Activated CD8-positive, alpha-beta memory T cell treated with anti-CD3 and anti-CD28 coated beads for 48 hours (primary cell): ENCODE measurements at regions not wholly inside any gene's neighbourhood (a gene's known extent, or its start where the extent isn't known, plus 50 kb on each side); places are given as distances from the start of the nearest gene placed in this dataset.

Experiments
- DNase-seq, 3 experiments: peaks; one replicate each; pipeline ENCODE4 v3.0.0-alpha.2; 2020; ENCODE audit warnings: low read depth in 2 of 3, low spot score in 2 of 3

DNA sequence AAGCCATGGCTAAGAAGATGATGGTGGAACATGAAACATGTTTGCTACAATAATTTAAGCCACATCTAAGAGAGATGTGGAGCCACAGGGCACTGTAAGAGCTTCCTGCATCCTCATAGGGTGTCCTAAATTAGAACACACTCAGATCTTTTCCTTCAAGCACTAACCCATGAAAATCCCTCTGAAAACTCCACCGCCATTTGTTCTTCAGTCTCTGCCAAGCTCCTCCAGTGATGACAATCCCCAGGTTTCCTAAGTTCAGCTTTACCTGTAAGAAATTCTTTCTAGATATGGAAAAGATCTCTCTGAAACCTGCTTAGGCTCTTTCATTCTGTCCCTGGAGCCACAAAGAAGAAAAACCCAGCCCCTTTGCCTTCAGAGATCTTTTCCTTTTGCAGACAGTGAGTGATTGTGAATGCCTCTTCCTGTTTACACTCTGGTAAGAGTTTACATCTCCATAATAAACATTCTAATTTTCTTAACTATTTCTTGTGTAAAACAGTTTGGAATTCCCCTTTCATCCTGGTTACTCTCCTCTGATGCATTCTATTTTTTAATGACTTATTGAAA lies 907.2 kb downstream of the VRK1 start:
- DNase-seq: no peak

DNA sequence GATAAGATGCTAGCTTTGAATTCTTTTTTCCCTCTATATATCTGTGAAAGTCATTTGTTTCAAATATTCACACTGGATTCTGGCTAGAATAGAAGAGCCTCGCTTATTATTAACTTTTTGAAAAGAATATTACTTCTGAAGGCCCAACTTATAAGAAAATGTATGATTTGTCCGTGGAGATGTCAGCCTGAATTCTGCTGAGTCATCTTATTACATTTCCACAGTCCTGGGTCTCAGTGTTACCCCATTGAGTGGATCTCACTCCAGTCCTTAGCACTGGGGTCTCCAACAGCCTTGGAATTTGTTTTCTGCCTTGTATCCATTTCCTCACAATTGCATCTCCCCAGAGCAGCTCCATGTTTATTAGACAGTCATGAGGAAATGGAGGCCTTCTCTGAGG lies 907.9 kb downstream of the VRK1 start:
- no peak for DNase-seq

DNA sequence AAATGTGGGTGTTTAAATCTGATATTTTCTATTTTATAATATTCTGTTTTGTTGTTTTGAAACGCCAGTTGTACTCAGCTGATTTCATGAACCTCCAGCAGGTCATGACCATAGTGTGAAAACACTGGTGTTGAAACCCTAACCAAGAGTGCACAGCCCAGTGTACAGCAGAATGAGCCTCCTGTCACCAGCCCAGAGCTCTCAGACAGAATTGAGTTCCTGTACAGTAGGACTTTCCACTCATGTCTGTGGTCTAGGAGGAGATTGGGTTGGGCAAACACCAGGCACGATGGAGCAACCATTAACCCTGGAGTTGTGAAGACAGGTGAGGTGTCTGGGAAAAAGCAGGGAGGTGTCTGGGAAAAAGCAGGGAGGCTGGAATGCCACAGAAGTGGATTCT lies 908.8 kb downstream of the VRK1 start:
- DNase-seq: no peak

DNA sequence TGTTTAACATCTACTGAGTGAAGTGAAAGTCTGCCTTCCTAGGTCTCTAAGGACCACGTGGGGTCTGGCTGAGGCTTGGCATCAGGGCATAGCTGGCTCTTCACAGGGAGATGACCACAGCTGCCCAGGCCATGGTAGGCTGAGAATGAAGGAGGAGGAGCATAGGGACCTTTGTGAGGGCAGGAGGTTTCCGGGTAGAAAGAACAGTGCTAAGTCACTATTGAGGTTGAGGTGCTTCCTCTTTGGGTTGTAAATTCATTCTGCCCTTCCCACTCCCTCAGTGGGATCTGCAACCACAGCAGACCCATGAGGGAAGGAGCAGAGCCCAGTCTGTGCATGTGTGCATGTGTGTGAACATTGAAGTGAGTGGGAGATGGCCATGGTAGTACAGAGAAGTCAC lies 909.6 kb downstream of the VRK1 start:
- no peak for DNase-seq

DNA sequence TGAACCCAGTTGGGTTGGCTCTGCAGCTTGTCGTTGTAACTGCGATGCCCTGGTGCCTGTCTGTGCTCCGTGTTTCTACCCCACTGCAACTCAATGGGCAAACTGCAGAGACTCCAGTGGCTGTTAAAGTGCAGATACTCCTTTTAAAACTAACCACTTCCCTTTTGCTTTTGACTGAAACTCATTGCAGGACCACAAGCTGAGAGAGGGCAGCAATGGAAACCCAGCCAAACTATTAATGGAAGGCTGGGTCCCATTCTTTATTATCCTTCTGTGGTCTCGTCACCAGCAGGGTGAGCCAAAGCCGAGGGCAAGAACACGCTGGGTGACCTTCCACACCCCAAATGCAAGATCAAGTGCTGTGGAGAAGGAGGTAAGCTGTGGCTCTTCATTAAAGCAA lies 910.4 kb downstream of the VRK1 start:
- no peak for DNase-seq

DNA sequence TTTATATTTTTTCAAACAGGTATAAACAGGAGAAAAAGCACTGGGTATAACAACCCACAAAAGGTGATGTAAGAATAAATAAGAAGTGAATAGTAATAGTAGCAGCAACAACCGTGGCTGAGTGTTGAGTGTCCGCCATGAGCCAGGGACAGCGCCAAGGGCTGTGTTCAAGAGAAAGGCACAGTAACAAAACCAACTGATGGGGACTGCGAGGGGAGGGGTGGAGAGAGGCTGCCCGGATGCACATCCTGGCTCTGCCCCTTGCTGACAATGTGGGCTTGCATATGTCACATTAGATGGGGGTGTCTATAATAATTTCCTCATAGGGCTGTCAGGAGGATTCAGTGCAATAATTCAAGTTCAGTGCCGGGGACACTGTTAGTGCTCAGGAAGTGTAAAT lies 912.4 kb downstream of the VRK1 start:
- DNase-seq: no peak

DNA sequence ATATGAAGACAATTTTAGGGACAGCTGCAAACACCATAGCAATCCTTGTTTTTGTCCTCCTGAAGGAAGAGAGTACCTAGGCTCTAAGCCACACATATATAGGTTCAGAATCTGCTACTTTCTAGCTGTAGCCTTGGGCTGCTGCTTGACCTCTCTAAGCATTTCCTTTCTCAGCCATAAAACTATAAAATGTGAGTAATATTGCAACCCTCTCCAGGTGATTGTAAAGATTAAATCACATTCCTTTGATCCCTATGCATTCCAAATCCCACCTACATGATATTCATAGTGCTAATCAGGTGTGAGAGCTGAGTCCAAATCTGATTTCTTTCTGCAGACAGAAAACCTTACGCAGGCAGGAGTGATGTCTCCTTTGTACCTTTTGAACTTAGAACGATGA lies 913.5 kb downstream of the VRK1 start:
- no peak for DNase-seq

DNA sequence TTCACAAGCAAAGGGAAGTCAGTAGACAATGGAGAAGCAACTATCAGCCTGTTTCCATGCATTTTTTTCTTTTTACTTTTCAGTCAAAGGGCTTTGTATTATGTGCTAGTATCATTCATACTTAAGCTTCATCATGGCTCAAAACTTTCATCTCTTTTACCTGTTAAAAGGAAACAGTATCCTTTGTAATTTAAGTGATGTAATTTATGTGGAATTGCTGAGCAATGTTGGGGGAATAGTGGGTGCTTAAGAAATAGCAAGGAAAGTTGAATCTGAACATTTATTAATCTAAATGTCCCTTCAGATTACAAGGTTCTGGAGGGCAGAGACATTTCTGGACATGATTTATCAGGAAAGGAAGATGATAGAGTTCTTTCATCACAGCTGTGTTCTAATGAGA lies 915.3 kb downstream of the VRK1 start:
- no peak for DNase-seq

DNA sequence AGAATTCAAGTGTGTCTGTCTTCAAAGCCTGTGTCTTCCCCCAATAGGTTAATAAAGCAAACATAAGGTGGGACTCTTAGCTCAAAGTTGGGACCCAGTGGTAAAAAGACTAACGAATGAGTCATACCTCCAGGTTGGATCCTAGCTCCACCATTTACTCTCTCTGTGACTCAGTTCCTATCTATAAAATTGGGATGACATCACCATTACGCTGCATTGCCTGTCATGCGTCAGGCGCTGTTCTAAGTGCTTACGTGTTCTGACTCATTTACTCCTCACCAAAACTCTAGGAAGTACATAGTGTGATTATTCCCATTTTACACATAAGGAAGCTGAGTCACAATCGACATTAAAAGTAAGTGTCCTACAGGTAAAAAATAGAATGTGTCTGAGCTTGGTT lies 915.8 kb downstream of the VRK1 start:
- DNase-seq: no peak

DNA sequence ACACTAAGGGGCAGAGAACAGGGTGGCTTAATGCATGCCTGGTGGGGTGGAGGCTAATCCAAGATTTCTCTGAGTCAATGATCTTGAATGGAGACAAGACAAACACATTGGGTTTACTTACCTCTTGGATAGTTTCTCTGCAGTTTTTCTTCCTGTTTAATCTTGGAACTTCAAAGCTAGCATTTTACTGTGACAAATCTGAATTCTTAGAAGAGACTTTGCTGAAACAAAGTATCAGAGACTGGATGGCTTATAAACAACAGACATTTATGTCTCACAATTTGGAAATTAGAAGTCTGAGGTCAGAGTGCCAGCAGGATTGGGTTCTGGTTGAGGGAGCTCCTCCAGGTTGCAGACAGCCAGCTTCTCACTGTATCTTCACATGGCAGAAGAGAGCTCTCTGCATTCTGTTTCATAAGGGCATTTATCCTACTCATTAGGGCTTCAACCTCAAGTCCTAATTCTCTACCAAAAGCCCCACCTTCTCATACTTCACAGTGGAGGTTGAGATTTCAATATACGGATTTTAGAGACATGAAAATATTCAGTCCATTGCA lies 921.8 kb downstream of the VRK1 start:
- no peak for DNase-seq

DNA sequence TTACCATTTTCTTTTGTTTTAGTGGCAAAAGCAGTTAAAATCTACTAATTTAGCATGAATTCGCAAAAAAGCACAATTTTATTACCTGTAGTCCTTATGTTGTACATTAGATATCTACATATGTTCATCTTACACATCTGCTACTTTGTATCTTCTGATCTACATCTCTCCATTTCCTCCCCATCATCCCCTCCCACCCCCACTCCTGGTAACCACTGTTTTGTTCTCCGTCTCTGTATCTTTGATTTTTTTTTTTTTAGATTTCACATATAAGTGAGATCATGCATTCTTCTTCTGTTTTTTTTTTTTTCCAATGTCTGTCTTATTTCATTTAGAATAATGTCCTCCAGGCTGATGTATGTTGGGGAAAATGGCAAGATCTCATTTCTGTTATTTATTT lies 922.7 kb downstream of the VRK1 start:
- DNase-seq: no peak

DNA sequence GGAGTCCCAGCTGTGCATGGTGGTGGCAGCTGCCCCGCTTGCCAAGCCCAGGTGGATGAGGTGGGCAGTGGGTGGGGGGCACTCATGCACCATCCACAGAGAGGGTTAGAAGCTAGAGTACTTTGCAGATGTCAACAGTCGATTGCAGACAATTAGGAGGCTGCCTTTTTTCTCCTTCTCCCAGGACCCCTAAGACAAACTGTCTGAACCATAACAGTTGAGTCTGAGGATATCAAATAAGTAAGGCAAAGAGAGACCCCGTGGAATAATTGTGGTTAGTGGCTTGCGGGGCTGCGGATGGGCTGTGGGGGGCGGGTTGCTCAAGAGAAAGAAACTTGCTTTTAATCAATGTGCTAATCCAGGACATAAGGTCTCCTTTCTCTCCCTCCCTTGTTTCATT lies 926.2 kb downstream of the VRK1 start:
- DNase-seq: no peak

DNA sequence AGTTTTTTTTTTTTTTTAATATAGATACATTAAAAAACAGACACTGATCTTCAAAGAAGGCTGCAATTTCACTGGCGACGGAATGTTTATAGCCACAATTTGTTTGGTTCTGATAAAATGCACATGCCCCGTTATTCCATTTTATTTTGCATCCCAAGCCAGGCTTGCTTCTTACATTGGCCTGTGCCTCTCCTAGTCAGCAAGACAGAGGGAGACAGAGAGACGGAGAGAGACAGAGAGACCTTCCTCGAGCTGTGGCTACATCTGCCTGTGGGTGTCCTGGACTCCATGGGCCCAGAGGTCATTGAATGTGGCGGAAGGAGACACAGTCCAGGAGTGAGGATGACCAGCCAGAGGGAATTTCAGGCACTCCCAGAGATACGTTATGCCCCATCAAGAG lies 926.6 kb downstream of the VRK1 start:
- DNase-seq: no peak

DNA sequence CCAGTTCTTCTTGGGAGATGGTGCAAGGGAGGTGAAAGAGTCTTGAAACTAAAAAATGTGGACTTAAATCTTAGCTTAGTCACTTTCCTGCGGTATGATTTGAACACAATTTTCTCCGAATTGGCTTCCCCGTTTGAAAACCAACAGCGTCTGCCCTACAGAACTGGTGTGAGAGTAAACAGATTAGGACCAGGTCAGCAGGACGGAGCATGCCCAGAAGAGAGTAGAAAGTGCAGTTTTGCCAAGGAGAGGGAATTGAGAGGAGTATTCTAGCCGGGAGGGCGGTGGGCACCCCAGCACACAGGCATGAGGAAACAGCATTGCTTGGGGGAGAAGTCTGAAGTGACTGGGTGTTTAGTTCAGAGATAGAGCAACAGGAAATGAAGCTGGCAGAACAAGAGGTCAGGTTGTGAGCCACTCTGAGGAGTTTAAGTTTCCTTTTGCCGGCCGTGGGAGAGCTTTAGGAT lies 927.1 kb downstream of the VRK1 start:
- no peak for DNase-seq

DNA sequence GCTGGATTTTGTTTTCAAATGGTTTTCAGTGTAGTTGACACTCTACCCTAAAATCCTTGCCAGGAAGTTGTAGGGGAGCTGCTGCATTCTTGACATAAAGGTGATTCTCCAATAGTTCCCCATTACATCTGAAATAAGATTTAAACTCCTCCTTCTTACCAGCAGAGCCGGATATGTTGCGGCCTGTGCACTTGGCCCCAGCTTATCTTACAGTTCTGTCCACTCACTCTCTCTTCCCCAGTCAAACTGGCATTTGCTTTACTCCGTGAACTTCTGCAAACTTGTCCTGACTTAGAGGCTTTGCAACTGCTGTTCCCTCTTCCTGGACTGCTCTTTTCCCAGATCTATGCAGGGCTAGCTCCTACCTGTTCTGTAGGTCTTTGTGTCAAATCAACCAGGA lies 929.5 kb downstream of the VRK1 start:
- no peak for DNase-seq

DNA sequence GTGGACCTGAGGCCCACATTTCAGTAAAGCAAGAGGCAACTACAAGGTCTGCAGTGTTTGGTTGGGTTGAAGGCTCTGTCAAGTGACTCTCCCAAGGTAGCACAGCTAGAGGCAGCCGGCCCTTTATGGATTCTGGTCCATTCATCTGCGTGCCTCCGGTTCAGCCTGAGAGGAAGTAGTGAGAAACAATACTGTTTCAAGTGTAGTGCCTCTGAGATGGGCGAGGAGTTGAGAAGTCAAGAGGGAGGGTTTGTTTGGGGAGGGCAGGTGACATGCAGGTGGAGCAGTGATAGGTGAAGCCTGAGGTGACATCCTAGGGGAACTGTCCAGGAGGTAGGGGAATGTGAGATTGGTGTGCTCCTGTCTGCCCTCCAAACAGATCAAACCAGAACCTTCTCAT lies 933.5 kb downstream of the VRK1 start:
- DNase-seq: no peak

DNA sequence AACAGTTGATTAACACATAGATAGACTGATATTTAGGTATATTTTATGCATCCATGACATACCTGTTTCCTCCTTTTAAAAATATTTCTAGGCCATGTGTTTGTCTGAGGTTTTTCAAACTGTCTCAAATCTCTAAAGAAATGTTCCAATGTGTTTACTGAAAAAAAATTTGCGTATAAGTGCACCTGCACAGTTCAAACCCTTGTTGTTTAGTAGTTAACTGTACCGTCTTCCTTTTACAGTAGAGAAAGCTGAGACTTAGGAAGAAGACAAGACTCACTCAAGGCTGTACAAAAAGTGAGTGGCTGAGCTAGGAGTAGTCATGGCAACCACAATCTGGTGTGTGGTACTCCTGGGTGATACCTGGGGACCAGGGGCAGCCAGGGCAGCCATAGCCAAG lies 934.6 kb downstream of the VRK1 start:
- DNase-seq: no peak

DNA sequence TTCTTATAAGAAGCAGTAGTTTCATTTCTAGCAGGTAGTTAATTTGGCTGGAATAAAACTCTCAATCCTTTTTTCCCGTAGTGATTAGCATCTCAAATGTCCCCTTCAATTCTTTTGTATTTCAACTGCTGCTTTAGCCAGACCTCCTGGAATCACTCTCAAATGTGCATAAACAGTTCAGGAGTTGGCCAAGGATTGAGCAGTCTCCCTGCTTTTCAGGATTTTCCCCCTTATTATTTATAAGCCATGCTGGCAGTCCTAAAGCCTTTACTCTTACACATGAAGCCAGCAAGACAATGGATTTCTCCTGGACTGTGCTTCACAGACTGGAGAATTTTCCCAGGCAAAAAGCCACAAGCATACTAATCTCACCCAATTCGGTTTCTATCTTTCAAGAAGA lies 950.1 kb downstream of the VRK1 start:
- DNase-seq: no peak

DNA sequence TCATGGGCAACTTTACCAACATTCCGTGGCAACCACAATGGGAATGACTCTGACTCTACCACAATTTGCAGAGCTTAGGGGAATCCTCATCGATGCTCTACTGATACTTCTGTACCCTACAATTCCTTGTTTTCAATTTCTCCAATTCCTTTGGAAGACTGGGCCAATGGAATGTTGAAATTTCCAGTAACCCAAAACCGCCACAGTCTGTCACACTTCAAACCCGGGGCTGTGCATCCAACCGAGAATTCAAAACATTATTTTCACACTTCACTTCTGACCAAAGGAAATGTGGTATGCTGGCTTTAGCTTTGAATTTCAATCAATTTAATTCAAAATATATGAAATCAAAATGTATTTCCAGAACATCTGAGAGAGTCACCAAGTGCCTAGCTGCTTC lies 951.4 kb downstream of the VRK1 start:
- DNase-seq: no peak

DNA sequence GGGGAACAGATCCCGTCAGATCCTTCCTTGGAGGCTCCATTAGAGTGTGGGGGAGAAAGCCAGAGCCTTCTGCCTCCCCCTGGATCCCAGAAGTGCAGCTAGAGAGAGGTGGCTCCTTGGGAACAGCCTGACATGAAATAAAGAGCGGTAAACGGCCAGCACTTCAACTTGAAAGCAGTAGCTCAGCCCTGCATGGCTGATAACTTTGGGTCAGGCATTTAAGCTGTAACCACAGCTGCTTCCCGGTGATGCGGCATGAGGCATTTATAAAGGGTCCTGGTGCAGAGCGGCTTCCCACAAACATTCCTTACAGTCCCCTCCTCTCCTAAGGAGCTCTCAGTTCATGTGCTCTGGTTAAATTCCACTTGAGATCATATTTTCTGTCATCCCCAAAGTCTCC lies 960.3 kb downstream of the VRK1 start:
- DNase-seq: no peak

DNA sequence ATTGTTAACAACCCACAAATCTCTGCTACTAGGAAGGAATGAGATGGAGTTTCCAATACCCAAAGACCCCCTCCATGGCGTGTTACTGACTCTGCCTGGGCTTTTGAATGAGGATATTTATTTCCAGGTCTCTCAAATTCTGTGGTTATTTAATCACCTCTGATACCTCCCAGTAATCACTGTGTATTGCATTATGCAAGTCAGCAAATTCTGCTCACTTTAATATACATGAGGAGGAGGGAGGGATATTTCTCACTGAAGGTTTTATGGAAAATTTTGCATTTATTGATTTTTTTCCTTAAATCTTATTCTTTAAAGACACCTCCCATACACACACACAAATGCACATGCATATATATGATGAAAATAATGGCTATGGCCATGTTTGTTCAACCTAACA lies 962.9 kb downstream of the VRK1 start:
- no peak for DNase-seq

DNA sequence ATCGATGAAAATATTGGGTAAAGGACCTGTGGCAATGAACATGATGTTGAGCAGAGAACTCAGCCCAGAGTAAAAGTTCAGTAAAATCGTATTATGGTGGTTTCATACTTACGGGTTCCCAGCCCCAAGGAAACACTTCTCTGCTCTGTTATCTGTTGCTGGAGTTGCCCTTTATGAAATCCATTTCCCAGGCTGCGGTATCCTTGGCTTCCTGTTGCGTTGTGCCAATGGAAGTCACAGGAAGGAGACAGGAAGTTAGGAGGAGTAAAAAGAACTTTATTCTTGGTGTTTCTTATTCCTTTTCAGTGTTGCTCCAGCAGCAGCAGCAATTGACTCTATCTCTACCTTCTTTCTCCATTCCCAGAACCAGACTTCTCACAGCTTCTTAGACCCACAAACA lies 965.2 kb downstream of the VRK1 start:
- no peak for DNase-seq

DNA sequence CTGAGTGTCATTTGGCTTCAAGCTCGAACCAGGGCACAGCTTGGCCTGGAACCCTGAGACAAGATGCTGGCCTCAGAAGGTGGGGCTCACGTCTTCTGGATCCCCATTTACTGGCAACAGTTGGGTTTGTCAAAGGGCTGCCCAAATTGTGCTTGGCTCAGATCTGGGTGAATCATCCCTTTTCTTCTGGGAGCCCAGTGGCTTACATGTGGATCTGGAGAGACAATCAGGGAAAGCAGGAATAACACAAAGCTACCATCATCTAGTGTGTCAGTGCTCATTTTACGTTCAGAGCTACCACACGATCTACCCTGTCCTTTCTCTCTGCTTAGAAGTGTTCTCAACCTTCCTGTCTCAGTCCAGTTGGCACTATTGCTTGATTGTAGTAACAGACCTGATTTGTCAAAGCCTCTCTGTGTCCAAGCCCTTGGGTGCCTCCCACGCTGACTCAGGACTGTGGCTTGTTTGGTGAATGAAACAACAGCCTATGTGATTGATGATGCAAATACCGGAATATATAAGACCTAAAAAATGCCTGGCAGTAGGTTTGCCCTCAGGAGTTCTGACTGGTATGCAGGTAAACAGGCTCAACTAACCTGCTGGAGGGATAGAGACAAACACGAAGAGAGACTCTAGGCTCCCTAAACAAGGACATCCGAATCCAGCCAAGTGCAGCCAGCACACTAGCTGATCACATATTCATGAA lies 974.3 kb downstream of the VRK1 start:
- no peak for DNase-seq
